ENCODE measurements at regions not wholly inside any gene's neighbourhood (a gene's known extent, or its start where the extent isn't known, plus 50 kb on each side); places are given as distances from the start of the nearest gene placed in this dataset.
A peak's percentile ranks its signal among the peaks of the same experiment; 100 is the strongest.

DNA sequence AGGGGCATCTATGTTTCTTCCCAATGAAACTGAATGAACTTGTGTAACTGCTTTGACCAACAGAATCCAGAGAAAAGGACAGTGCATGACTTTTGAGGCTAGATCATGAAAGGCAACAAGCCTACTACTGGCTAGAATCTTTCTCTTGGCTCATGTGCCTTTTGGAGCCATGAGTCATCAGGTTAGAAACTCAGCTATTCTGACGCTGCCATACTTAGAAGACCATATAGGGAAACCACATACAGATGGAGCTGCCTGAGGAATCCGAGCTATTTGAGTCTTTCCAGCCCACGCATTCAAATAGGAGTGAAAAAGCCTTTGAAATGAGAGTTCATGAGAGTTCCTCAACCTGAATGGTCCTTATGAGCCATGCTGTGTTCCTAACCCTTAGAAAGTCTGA lies 738.5 kb upstream of the CHRM3 start:
- TF ChIP-seq ZC3H10 (CRISPR knock-in tag; IDR thresholded peaks at IDR 0.05) (peak; percentile 19; the same call in 1 of the 2 replicates), ESRRG (CRISPR knock-in tag; IDR thresholded peaks at IDR 0.05) (no peak), ZNF565 (CRISPR knock-in tag; conservative IDR thresholded peaks at IDR 0.05; ENCODE audit: low read depth) (no peak), ZNF8 (CRISPR knock-in tag; IDR thresholded peaks at IDR 0.05) (no peak), ZFP3 (CRISPR knock-in tag; IDR thresholded peaks at IDR 0.05) (no peak), OSR1 (CRISPR knock-in tag; IDR thresholded peaks at IDR 0.05) (no peak), ZFP30 (CRISPR knock-in tag; IDR thresholded peaks at IDR 0.05) (no peak), RARB (CRISPR knock-in tag; IDR thresholded peaks at IDR 0.05) (no peak), ARNTL (CRISPR knock-in tag; IDR thresholded peaks at IDR 0.05; ENCODE audit: borderline replicate concordance, low read depth) (no peak), SNAI2 (CRISPR knock-in tag; IDR thresholded peaks at IDR 0.05) (no peak)
- TF ChIP-seq, protein P1, sequence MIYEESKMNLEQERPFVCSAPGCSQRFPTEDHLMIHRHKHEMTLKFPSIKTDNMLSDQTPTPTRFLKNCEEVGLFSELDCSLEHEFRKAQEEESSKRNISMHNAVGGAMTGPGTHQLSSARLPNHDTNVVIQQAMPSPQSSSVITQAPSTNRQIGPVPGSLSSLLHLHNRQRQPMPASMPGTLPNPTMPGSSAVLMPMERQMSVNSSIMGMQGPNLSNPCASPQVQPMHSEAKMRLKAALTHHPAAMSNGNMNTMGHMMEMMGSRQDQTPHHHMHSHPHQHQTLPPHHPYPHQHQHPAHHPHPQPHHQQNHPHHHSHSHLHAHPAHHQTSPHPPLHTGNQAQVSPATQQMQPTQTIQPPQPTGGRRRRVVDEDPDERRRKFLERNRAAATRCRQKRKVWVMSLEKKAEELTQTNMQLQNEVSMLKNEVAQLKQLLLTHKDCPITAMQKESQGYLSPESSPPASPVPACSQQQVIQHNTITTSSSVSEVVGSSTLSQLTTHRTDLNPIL (CRISPR knock-in tag; IDR thresholded peaks at IDR 0.05; ENCODE audit: low read depth) = no peak
- TF ChIP-seq, protein P2, sequence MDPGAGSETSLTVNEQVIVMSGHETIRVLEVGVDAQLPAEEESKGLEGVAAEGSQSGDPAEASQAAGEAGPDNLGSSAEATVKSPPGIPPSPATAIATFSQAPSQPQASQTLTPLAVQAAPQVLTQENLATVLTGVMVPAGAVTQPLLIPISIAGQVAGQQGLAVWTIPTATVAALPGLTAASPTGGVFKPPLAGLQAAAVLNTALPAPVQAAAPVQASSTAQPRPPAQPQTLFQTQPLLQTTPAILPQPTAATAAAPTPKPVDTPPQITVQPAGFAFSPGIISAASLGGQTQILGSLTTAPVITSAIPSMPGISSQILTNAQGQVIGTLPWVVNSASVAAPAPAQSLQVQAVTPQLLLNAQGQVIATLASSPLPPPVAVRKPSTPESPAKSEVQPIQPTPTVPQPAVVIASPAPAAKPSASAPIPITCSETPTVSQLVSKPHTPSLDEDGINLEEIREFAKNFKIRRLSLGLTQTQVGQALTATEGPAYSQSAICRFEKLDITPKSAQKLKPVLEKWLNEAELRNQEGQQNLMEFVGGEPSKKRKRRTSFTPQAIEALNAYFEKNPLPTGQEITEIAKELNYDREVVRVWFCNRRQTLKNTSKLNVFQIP (CRISPR knock-in tag; IDR thresholded peaks at IDR 0.05; ENCODE audit: borderline replicate concordance, low read depth) = peak; percentile 57; the same call in 1 of the 2 replicates
- TF ChIP-seq, protein P3, sequence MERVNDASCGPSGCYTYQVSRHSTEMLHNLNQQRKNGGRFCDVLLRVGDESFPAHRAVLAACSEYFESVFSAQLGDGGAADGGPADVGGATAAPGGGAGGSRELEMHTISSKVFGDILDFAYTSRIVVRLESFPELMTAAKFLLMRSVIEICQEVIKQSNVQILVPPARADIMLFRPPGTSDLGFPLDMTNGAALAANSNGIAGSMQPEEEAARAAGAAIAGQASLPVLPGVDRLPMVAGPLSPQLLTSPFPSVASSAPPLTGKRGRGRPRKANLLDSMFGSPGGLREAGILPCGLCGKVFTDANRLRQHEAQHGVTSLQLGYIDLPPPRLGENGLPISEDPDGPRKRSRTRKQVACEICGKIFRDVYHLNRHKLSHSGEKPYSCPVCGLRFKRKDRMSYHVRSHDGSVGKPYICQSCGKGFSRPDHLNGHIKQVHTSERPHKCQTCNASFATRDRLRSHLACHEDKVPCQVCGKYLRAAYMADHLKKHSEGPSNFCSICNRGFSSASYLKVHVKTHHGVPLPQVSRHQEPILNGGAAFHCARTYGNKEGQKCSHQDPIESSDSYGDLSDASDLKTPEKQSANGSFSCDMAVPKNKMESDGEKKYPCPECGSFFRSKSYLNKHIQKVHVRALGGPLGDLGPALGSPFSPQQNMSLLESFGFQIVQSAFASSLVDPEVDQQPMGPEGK (CRISPR knock-in tag; IDR thresholded peaks at IDR 0.05; ENCODE audit: borderline replicate concordance) = no peak
- TF ChIP-seq, protein P4, sequence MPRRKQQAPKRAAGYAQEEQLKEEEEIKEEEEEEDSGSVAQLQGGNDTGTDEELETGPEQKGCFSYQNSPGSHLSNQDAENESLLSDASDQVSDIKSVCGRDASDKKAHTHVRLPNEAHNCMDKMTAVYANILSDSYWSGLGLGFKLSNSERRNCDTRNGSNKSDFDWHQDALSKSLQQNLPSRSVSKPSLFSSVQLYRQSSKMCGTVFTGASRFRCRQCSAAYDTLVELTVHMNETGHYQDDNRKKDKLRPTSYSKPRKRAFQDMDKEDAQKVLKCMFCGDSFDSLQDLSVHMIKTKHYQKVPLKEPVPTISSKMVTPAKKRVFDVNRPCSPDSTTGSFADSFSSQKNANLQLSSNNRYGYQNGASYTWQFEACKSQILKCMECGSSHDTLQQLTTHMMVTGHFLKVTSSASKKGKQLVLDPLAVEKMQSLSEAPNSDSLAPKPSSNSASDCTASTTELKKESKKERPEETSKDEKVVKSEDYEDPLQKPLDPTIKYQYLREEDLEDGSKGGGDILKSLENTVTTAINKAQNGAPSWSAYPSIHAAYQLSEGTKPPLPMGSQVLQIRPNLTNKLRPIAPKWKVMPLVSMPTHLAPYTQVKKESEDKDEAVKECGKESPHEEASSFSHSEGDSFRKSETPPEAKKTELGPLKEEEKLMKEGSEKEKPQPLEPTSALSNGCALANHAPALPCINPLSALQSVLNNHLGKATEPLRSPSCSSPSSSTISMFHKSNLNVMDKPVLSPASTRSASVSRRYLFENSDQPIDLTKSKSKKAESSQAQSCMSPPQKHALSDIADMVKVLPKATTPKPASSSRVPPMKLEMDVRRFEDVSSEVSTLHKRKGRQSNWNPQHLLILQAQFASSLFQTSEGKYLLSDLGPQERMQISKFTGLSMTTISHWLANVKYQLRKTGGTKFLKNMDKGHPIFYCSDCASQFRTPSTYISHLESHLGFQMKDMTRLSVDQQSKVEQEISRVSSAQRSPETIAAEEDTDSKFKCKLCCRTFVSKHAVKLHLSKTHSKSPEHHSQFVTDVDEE (CRISPR knock-in tag; IDR thresholded peaks at IDR 0.05) = no peak

All from SK-N-SH treated with all-trans-retinoic acid at 6 μM for 48 hours (cell line).